HT-29 (cell line): ENCODE measurements at regions not wholly inside any gene's neighbourhood (a gene's known extent, or its start where the extent isn't known, plus 50 kb on each side); places are given as distances from the start of the nearest gene placed in this dataset.

Source experiments
- DNase-seq: peaks from one replicate; pipeline ENCODE4 v3.0.0-alpha.2; 2015; ENCODE audit warnings: low spot score

DNA sequence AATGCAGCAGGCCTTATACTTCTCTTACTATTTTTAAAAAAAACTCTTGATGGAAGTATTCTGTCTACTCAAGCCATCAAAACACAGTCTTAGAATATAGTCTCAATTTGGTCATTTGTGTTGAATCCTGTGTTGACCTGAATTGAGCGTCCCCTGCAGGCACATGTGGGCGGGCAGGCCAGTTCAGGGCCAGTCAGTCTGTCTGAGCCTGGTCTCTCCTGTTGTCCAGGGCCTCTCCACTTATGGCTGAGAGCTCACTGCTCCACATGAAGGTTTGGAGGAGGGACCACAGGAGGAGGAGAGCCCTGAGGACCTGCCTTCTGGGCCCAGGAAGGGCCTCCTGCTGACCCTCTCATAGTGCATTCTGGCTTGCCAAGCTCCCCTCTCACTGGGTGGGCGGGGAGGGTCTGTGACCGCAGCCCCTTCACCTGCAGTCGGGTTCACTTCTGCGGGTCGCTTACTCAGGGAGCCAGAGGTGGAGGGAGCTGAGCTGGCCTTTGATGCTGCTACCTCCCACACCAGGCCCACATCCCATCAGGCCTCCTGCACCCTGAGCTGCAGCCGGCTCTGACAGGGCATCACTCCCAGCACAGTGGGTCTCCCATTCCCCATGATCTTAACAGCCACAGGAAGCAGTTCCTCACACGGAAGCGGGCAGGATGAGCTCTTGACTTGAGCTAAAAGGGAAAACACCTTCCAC, 178.2 kb upstream of the S1PR3 start:
- DNase-seq, result no peak

DNA sequence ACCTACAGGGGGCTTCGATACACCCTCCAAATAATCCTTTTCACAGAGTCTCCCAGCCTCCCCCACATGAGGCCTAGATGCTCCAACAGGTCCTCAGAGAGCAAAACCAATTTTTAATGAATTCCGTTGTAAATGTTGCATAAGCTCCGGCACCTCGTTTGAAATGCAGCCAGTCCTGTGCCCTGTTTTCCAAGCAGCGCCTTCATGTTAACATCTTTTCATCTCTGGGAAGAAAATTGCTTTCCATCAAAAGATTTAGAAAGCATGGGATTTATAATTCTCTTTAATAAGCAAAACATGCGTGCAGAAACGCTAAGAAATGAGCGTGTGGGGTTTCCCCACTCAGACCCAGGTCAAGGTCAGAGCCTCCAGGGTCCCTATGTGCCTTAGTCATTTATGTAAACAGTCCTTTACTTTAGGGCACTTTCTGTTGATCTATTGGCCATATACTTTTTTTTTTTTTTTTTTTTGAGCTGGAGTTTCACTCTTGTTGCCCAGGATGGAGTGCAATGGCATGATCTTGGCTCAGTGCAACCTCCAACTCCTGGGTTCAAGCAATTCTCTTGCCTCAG, 177.5 kb upstream of the S1PR3 start:
- no peak for DNase-seq

DNA sequence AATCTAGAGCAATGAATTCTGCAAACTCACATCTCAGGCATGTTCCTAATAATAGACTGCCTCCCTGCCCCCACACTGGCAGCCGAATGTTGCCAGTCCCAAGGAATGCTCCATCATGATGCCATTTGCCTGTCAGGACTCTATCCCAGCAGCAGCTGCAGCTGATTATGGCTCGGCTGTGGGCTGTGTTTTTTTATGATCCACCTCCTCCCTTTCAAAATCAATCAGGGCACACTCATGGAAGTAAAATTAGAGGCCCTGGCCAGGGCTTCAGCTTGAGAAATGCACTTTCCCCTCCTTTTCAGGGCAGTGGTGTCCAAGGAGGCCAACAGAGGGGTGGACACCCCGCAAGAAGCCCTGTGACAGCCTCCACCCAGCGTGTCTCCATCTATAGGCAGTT, 176.7 kb upstream of the S1PR3 start:
- no peak for DNase-seq

DNA sequence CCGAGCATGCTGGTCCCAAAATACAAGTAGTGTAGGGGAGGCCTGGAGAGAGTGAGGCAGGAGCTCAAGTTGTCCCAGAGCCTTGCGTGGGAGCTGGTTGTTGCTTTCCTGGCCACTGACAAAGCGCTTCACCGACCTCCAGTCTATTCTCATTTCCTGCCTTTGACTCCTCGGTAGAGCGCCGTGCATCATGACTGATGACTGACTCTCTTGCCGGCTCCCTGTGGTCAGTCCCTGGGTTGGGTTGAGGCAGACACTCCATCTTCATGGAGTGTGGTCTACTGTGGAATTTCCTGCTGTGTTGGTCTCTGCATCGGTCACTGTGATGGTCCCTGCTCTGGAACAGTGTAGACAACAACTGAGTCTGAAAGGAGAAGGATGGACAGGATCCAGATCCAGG, 175.1 kb upstream of the S1PR3 start:
- DNase-seq, result no peak

DNA sequence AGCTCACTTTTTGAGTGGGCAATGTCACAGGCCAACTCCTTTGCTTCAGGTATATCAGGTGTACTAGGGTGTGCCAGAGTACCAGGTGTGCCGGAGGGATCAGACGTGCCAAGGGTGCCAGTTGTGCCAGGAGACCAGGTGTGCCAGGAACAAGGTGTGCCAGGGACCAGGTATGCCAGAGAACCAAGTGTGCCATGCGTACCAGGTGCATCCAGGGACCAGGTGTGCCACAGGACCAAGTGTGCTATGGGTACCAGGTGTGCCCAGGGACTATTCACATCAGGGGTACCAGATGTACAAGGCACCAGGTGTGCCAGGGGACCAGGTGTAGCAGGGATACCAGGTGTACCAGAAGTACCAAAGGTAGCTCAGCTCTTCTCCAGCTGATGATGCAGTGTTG, 174.7 kb upstream of the S1PR3 start:
- no peak for DNase-seq

DNA sequence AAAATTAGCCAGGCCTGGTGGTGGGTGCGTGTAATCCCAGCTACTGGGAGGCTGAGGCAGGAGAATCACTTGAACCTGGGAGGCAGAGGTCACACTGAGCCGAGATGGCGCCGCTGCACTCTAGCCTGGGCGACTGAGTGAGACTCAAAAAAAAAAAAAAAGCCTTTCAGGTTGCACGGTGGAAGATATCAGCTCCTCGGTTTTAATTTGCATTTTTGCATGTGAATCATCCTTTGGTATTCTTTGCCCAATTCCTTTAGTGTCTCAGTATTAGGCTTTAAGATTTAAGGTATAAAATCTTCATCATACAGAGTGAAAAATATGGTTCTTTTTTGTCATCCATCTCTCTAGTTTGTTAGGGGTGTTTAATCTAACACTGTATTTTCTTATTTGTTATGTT, 173.6 kb upstream of the S1PR3 start:
- DNase-seq, result no peak

DNA sequence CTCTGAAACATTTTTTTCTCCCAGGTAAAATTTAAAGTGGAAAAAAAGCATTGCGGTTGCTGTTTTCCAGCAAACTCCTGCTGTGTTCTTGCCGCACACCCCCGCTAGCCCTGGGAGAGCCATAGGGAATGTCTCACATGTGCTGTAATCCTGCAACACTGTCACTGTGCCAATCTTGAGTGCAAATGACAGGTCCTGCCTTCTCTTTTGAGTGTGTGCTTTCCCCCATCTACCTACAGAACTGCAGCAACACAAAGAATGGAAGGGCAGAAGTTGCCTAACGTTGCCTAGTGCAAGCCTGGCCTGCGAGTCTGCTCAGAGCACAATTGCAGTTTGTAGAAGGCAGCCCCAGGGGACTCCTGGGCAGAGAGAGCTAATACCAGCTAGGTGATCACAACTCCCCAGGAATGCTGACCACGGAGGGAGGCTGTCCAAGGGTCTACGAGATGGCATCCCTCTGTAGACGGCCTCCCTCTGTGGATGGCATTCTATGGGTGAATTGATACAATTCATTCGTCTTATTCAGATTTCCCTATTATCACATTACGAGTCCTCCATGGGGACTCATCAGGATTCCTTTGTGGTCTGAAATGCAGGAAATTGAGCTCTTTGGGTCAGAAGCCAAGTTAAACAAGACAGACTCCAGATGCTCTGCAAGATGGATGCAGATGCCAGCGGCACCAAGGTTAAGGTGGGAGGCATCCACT, 172.6 kb upstream of the S1PR3 start:
- DNase-seq, result no peak

DNA sequence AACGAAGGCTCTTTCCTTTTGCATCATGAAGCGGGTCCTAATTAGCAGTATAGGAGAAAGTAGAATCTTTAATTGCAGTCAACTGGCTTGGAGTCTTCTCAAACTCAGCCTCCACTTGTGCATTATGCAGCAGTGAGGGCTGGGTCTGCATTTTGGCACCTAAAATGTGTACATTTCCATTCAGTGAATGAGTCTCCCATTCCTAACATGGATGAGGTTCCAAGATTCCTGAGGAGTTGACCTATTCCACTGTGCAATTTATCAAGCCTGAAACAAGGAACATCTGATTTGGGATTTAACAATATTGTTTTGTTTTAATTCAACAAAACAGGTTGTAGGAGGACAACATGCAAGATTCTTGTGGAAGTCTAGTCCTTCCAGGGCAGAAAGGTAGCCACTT, 171.8 kb upstream of the S1PR3 start:
- DNase-seq, result no peak

DNA sequence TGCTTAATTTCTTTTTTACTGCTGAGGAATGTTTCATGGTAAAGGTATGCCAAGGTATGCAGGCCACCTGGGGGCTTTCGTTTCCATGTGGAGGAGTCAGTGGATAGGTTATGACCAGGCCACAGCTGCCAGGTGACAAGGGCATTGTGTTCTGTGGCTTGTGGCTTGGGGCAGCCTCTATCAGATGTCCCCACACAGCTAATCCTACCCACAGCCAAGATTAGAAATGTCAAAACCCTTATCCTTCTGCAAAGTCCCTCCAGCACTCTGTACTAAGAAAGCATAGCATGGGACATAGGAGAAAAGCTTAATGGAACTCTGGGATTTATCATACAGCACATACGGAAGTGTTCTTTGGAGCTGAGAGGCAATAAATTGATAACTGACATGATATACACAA, 171.2 kb upstream of the S1PR3 start:
- no peak for DNase-seq

DNA sequence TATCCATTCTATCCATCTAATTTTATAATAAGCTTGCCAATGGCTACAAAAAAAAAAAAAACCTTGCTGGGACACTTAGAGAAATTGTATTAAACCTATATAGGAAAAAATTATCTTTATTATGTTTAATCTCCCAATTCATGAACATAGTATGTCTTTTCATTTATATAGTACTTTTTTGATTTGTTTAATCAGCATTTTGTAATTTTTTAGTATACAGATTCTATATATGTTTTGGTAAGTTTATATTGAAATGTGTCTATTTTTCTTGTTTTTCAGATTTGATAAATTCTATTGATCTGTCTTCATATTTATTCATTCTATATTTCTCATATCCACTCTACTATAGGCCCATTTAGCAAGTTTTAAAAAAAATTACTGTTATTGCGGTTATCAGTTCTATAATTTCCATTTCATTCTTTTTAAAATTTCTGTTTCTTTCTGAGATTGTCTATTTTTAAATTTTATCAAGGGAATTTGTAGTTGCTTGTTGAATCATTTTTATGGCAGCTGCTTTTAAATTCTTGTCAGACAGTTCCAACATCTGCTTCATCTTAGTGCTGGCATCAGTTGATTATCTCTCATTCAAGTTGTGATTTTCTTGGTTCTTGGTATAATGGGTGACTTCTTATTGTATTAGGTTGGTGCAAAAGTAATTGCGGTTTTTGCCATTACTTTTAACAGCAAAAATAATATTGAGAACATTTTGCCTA, 170.1 kb upstream of the S1PR3 start:
- no peak for DNase-seq

DNA sequence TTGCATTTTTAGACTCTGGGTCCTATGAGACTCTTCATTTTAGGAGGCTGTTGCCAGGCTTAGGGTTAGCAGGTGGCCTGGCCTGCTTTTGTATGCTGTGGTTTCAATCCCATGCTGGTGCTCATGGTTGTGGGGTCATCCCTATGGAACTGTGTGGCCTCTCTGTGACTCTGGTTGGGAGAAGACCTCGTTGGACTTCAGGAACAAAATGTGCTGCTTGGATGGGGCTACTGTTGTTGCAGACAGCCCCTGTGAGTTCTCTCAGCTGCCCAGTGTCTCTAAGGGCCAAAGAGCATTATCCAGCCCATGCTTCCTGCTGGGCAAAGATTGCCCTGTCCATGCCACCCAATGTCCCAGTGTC, 169.5 kb upstream of the S1PR3 start:
- no peak for DNase-seq

DNA sequence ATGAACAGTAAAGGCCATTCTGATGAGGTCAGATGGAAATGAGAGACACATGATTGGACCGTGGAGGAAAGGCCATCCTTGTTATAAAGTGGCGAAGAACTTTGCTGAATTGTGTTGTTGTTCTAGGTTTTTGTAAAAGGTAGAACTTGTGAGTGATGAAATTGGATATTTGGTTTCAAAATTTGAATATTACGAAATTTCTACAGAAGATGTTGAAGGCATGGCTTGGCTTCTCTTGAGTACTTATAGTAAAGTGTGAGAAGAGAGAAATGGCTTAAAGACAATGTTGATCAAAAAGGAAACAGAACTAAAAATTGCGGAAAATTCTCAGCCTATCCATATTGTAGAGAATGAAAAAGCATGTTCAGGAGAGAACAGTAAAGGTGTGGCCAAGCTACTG, 166.6 kb upstream of the S1PR3 start:
- DNase-seq, result no peak

DNA sequence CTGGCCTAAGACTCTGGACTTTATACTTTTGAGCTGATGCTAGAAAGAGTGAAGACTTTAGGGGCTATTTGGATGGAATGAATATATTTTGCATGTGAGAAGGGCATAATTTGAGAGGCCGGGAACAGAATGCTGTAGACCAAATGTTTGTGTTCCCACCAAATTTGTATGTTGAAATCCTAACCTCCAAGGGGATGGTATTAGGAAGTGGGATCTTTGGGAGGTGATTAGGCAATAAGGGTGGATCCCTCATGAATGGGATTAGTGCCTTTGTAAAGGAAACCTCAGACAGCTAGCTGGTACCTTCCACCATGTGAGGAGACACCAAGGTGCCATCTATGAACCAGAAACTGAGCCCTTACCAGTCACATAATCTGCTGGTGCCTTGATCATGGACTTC, 165.1 kb upstream of the S1PR3 start:
- no peak for DNase-seq

DNA sequence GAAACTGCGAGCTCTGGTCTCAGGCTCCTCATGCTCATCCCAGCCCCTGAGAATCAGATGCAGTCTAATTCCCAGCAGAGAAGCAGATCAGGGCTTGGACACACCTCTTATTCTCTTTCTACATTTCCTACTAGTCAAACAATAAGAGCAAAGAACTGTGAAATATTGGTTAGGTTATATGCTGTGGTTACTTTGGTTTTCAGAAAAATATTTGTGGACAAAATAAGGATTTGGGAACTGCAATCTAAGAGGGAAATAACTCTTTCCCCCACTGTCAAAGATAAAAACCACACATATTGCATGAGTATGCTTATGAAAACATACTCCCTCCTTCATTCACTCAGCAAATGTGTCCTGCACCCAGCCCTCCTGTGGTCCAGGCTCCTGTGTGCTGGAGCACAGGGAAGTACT, 164.5 kb upstream of the S1PR3 start:
- DNase-seq, result no peak

DNA sequence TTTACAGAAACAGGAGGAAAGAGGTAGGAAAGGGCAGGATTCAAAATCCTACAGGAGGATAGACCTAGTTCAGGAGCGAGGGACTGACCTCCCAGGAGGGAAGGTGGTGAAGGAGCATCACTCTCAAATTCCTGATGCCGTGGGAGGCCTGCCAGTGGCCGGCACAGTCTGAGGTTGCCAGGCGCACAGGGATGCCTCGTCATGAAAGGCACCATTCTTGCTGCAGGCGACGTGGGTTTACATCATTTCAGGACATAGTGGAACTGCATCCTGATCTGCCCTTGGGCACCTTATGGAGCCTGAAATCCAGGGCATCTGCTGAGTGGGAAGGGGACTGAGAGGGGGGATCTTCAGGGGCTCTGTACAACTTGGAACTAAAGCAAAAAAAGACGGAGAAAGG, 163.2 kb upstream of the S1PR3 start:
- DNase-seq, result no peak

DNA sequence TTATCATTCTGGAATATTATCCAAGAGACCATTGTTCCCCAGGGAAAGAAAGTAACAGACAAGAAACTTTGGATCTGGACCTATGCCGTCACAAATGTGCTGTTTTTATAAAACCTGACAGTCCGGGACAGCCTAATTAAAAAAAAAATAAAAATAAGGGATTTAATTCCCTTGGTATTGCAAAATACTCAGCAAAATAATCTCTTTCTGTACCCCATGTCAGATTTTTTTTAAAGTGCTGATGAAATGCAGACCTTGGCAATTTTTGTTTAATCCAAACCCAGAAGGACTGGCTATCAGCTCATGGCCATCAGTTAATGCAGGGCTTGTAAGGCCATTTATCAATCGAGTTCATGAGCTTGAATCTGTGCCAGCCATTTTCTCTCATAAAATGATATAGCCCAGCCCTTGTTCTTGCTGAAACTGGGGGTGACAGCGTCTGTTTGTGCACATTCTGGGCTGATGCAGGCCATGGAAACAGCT, 162.7 kb upstream of the S1PR3 start:
- DNase-seq, result no peak

DNA sequence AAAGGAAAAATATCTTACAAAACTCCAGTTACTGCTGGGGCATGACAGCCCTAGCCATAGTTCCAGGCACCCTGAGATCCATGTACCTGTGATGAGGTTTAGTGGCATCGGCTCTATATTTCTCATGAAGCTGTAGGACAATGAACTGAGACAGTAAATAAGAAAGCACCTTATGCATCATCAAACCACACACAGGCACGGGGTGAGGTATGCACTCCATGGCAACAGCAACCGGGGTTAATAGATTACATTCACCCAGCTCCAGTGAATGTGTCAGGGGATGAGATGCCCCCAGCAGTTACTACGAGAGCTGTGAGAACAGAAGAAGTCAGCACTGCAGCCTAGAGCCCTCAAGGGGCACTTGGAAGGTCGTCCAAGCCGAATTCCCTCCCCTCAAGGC, 162.0 kb upstream of the S1PR3 start:
- DNase-seq, result no peak

DNA sequence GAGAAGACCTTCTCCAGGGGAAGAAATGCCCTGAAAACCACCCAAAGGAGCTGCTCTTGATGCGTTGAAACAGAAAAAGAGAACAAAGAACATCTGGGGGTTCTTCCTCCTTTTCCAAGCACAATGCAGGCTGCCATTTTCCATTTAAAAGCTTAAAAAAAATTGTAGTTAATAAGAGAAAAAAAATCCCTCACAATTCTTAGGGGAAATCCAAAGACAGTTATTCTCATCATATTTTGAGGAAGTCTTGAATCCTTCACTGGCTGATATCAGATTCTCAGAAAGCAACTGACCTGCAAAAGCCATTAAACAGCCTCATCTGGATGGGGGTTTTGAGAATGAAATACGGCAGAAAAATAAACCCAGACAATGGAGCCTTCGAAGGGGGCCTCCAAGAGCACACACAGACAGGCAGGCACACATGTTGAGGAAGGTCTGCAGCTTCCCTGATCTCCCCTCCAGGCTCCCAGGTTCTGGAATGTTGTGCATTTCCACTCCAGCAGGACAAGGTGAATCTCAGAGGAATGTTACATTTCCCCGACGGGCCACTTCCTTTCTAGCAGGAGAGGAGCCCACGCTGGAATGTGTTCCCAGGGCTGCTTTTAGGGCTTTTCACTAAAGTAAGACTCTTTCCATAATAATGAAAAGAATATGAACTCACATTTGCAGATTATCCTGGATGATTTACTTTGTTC, 159.4 kb upstream of the S1PR3 start:
- DNase-seq, result no peak

DNA sequence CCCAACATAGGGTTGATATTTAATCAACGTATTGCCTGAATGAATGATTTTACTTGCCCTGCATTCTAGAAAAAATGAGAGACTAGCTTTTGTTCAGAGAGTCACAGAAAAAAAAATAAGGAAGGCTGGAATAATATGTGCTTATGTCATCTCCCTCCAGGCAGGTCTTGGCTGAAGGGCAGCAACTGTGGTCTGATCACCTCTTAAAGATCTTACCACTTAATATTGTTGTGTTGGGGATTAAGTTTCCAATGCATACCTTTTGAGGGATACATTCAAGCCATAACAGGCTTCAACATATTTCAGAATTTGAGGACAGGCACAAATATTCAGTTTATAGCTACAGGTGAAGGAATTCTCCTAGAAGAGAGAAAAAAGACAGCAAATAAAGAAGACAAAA, 157.3 kb upstream of the S1PR3 start:
- no peak for DNase-seq

DNA sequence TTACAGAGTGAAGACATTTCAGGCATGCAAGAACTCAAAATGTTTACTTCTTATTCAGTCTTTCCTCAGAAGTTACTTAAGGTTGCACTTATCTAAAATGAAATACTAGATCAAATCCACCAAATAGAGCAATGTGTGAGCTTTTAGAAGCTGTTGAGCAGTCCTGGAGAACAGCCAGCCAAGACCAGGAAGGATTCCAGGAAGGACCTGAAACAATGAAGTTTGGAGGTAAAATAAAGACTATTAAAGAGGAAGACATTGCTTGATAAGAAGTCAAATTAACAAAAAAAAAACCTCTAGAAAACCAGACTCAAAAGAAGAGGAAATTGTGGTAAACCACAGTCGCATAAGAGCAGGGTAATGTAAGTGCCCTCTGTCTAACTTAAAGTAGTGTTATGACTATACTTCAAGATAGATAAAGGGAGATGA, 156.2 kb upstream of the S1PR3 start:
- DNase-seq, result no peak

DNA sequence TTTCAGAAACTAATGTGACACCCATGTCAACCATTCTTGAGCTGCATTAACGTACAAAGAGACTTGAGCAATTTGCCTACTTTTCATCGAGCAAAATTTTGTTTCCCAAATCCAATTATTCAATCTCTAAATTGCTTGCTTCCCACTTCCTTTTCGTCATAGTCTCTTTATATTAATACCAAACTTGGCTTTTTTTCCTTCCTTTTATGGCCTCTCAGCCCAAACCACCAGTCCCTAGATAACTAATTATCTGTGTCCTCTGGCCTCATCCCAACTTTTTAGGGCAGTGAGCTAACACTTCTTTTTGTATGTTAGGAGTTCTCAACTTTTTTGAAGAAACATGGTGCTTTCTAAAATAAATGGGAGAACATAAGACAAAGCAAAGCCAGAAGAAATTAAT, 155.5 kb upstream of the S1PR3 start:
- DNase-seq, result no peak

DNA sequence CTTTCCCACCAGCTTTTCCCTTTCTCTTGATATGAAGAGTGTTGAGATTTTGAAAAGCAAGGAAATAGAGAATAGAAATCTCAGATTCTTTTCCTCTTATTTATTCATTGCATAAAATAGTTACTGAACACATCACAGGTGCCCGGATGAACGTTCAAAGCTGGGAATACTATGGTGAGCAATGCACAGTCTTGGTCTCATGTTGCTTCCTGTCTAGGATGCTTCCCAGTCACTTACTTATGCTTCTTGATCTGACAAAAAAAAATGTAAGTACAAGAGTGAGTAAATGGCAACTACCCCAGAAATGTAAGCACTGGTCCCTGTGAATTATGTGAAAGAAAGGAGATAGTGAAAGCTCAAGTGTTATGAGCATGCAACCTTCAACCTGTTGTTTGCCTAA, 153.5 kb upstream of the S1PR3 start:
- no peak for DNase-seq
